Panc1 (cell line): ENCODE measurements at regions not wholly inside any gene's neighbourhood (a gene's known extent, or its start where the extent isn't known, plus 50 kb on each side); places are given as distances from the start of the nearest gene placed in this dataset.

Experiments
- ATAC-seq: fragments of 200-7000 bp; cut with Tn5 transposase; 2 replicates; pipeline ENCODE4 v1.9.1; 2020; ENCODE audit warnings: mild to moderate bottlenecking, moderate library complexity
- BruUV-seq: library from RNA; stranded (reverse); fragments of 400-500 nt; replicated peaks from 2 replicates; lab custom pipeline; 2021; lab: Mats Ljungman, UMichigan
- CTCF ChIA-PET: fragments of 300-600 bp; sonication (Branson Sonifier 250); formaldehyde crosslinking; loops from one replicate; lab custom pipeline; 2022; ENCODE audit warnings: antibody characterized with exemption; lab: Charles Lee
- POLR2A ChIA-PET: fragments of 300-600 bp; sonication (Branson Sonifier 250); formaldehyde crosslinking; loops from one replicate; lab custom pipeline; 2022; ENCODE audit warnings: antibody characterized with exemption; lab: Charles Lee
- DNase-seq: peaks from one replicate; pipeline ENCODE4 v3.0.0-alpha.2; 2010; ENCODE audit warnings: low read depth, low spot score
- H3K27ac ChIP-seq: 2 replicates; pipeline ENCODE4 v1.5.1; 2011; ENCODE audit warnings: mild to moderate bottlenecking, low read length, inconsistent platforms
- H3K27me3 ChIP-seq: fragments of 200-500 bp; sonication (Bioruptor generic); 2 replicates; pipeline ENCODE4 v1.6.0; 2014; ENCODE audit warnings: low read length, inconsistent platforms; ENCODE audit not compliant: control insufficient read depth, insufficient read depth
- H3K36me3 ChIP-seq: fragments of 200-500 bp; sonication (Bioruptor generic); 2 replicates; pipeline ENCODE4 v1.5.1; 2014; ENCODE audit warnings: inconsistent platforms, mild to moderate bottlenecking, low read length, moderate library complexity; ENCODE audit not compliant: control insufficient read depth, insufficient read depth
- H3K4me1 ChIP-seq: 2 replicates; pipeline ENCODE4 v1.5.1; 2011; ENCODE audit warnings: inconsistent platforms, mild to moderate bottlenecking, low read length, moderate library complexity; ENCODE audit not compliant: control insufficient read depth, insufficient read depth
- H3K4me3 ChIP-seq, 2 experiments: 2 replicates each; pipeline ENCODE4 v1.5.1; 2011 to 2012; ENCODE audit warnings: low read depth in 2 of 2, low read length in 2 of 2, mild to moderate bottlenecking in 2 of 2, inconsistent platforms in 1 of 2, moderate library complexity in 1 of 2
- H3K9me3 ChIP-seq: fragments of 200-500 bp; sonication (Bioruptor generic); 2 replicates; pipeline ENCODE4 v1.5.1; 2014; ENCODE audit warnings: low read depth, mild to moderate bottlenecking, inconsistent platforms, low read length, moderate library complexity; ENCODE audit not compliant: control insufficient read depth, insufficient read depth
- POLR2AphosphoS5 ChIP-seq: IDR thresholded peaks from 2 replicates; pipeline ENCODE4 v1.6.1; 2012; ENCODE audit warnings: mild to moderate bottlenecking, low read depth, low read length, moderate library complexity
- REST ChIP-seq, 2 experiments: IDR thresholded peaks; 2 replicates each; pipeline ENCODE4 v1.6.1; 2011 to 2012; ENCODE audit warnings: low read depth in 2 of 2, control low read depth in 1 of 2, low read length in 1 of 2, mild to moderate bottlenecking in 1 of 2, moderate library complexity in 1 of 2; ENCODE audit not compliant: insufficient read depth in 1 of 2
- SIN3A ChIP-seq: IDR thresholded peaks from 2 replicates; pipeline ENCODE4 v1.6.1; 2012; ENCODE audit warnings: low read depth, mild to moderate bottlenecking, low read length, moderate library complexity, borderline replicate concordance; ENCODE audit not compliant: insufficient read depth
- TCF7L2 ChIP-seq: IDR thresholded peaks from 2 replicates; pipeline ENCODE4 v1.6.1; 2011; ENCODE audit warnings: mild to moderate bottlenecking, low read depth, low read length, inconsistent platforms
- in situ Hi-C: cut with HindIII; loops from 2 replicates; pipeline ENCODE4 v1.10.0; 2016; ENCODE audit warnings: low sequenced_read_pairs, low pct_unique_long_range_greater_than_20kb
- intact Hi-C: fragments of 100-400 bp; cut with micrococcal nuclease; formaldehyde crosslinking; loops from one replicate; pipeline ENCODE4 v1.10.0; 2022; ENCODE audit not compliant: unreplicated experiment
- TF ChIP-seq, protein P1 (sequence below): fragments of 450-650 bp; IDR thresholded peaks from 2 replicates; pipeline ENCODE4 v1.5.1; 2017; ENCODE audit warnings: mild to moderate bottlenecking

DNA sequence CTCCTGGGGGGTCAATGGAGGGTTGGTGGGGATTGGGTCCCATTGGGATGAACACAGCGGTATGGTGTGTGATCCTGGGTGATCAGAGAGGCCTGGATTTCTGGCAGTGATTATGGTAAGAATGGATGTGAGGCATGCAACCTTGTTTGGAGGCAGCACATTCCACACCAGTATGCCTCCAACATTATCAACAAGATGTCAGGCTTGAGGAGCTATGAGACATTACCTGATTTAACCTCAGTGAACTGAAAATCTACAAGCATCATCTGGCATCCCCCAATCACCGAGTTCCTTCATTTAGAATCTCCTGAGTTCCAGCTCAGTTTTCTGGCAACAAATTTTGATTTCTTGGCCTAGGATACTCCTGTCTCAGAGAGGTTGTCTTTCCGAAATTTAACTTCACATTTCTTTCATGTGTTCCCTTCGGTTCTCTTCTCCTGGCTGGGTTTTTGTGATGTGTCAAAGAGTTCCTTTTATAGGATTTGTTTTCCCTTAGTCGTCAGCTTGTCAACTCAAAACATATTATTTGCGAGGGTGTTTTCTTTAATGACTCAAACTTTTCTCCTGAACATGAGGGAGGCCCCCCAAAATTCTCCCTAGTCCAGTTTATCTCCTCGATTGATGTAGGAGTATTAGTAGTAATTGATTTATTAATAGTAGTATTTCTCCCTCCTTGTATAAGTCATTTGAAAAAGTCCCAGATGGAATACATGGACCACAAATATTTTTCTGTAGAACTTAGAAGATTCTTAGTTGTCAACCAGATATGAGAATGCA lies 56.0 kb upstream of the FLT1 start:
- H3K27me3 ChIP-seq: no peaks in the 10 kb centered on the region
- ATAC-seq: no peak
- TF ChIP-seq POLR2AphosphoS5 (no peak), TCF7L2 (no peak), SIN3A (no peak), REST (IDR thresholded peaks at IDR 0.05; ENCODE audit: insufficient read depth in 1 of 2, low read depth in 2 of 2, low read length in 1 of 2) (no peak)
- TF ChIP-seq, protein P1, sequence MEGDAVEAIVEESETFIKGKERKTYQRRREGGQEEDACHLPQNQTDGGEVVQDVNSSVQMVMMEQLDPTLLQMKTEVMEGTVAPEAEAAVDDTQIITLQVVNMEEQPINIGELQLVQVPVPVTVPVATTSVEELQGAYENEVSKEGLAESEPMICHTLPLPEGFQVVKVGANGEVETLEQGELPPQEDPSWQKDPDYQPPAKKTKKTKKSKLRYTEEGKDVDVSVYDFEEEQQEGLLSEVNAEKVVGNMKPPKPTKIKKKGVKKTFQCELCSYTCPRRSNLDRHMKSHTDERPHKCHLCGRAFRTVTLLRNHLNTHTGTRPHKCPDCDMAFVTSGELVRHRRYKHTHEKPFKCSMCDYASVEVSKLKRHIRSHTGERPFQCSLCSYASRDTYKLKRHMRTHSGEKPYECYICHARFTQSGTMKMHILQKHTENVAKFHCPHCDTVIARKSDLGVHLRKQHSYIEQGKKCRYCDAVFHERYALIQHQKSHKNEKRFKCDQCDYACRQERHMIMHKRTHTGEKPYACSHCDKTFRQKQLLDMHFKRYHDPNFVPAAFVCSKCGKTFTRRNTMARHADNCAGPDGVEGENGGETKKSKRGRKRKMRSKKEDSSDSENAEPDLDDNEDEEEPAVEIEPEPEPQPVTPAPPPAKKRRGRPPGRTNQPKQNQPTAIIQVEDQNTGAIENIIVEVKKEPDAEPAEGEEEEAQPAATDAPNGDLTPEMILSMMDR: no peak
- intact Hi-C loops (no loop called here), in situ Hi-C loops (no loop called here)
- H3K4me1 ChIP-seq: no peaks in the 10 kb centered on the region
- H3K36me3 ChIP-seq: no peaks in the 10 kb centered on the region
- no peaks in the 10 kb centered on the region for H3K9me3 ChIP-seq
- H3K27ac ChIP-seq: no peak overlapping the region
- ChIA-PET POLR2A (no interaction called here), CTCF (no interaction called here)
- BruUV-seq: no TSS peak
- H3K4me3 ChIP-seq: no peak overlapping the region
- DNase-seq: no peak

GRCh38 chr13:28550091-28550490 lies 55.2 kb upstream of the FLT1 start:
- no peaks in the 10 kb centered on the region for H3K9me3 ChIP-seq
- in situ Hi-C loops: no loop called here
- no peaks in the 10 kb centered on the region for H3K36me3 ChIP-seq
- BruUV-seq: no TSS peak
- intact Hi-C loops: no loop called here
- H3K27ac ChIP-seq: no peak overlapping the region
- H3K4me3 ChIP-seq: no peak overlapping the region
- ChIA-PET CTCF (no interaction called here), POLR2A (no interaction called here)
- no peak for ATAC-seq
- no peaks in the 10 kb centered on the region for H3K4me1 ChIP-seq
- TF ChIP-seq SIN3A: no peak
- no peak for TF ChIP-seq REST (IDR thresholded peaks at IDR 0.05; ENCODE audit: insufficient read depth in 1 of 2, low read depth in 2 of 2, low read length in 1 of 2)
- TF ChIP-seq TCF7L2: no peak
- TF ChIP-seq POLR2AphosphoS5: no peak
- TF ChIP-seq, protein P1: no peak
- no peak for DNase-seq
- no peaks in the 10 kb centered on the region for H3K27me3 ChIP-seq
